HepG2 (cell line): ENCODE measurements at regions not wholly inside any gene's neighbourhood (a gene's known extent, or its start where the extent isn't known, plus 50 kb on each side); places are given as distances from the start of the nearest gene placed in this dataset.

Source experiments
- AKNA ChIP-seq: sonication (generic); formaldehyde crosslinking; IDR thresholded peaks from 2 replicates; pipeline ENCODE4 v1.4.0; 2020; ENCODE audit warnings: missing genetic modification reagents, borderline replicate concordance
- KLF16 ChIP-seq, 2 experiments: sonication (generic) in 1 of 2; formaldehyde crosslinking in 1 of 2; IDR thresholded peaks; 2 replicates each; pipeline versions ENCODE4 v1.6.1 to v1.8.0; 2016 to 2023; ENCODE audit warnings: missing genetic modification reagents in 2 of 2, missing compliant biosample characterization in 1 of 2
- NCOA2 ChIP-seq: sonication (generic); formaldehyde crosslinking; IDR thresholded peaks from 2 replicates; pipeline ENCODE4 v1.8.0; 2022; ENCODE audit warnings: inconsistent platforms
- NFYC ChIP-seq: IDR thresholded peaks from 2 replicates; pipeline ENCODE4 v1.6.1; 2016; ENCODE audit warnings: missing genetic modification reagents, missing compliant biosample characterization
- NR2C2 ChIP-seq: sonication (generic); formaldehyde crosslinking; IDR thresholded peaks from 2 replicates; pipeline ENCODE4 v1.4.0; 2020; ENCODE audit warnings: missing genetic modification reagents, mild to moderate bottlenecking, moderate library complexity, borderline replicate concordance
- PATZ1 ChIP-seq: sonication (generic); formaldehyde crosslinking; IDR thresholded peaks from 2 replicates; pipeline ENCODE4 v1.4.0; 2020; ENCODE audit warnings: missing genetic modification reagents
- SMYD3 ChIP-seq: sonication (generic); formaldehyde crosslinking; IDR thresholded peaks from 2 replicates; pipeline ENCODE4 v1.8.1; 2023; ENCODE audit warnings: mild to moderate bottlenecking, missing genetic modification reagents
- ZBTB25 ChIP-seq: IDR thresholded peaks from 2 replicates; pipeline ENCODE4 v1.6.1; 2018; ENCODE audit warnings: missing genetic modification reagents
- ZMAT5 ChIP-seq: sonication (generic); formaldehyde crosslinking; IDR thresholded peaks from 2 replicates; pipeline ENCODE4 v1.5.0; 2020; ENCODE audit warnings: mild to moderate bottlenecking, low read depth, missing genetic modification reagents, borderline replicate concordance
- ZMYM4 ChIP-seq: sonication (generic); formaldehyde crosslinking; IDR thresholded peaks from 2 replicates; pipeline ENCODE4 v1.8.1; 2023; ENCODE audit warnings: mild to moderate bottlenecking, missing genetic modification reagents
- ZNF33A ChIP-seq: sonication (generic); formaldehyde crosslinking; IDR thresholded peaks from 2 replicates; pipeline ENCODE4 v1.5.1; 2020; ENCODE audit warnings: missing genetic modification reagents, mild to moderate bottlenecking, moderate library complexity, borderline replicate concordance
- ZNF460 ChIP-seq: sonication (generic); formaldehyde crosslinking; IDR thresholded peaks from 2 replicates; pipeline ENCODE4 v1.5.1; 2020; ENCODE audit warnings: missing genetic modification reagents, mild to moderate bottlenecking, borderline replicate concordance
- ZNF687 ChIP-seq: sonication (generic); formaldehyde crosslinking; IDR thresholded peaks from 2 replicates; pipeline ENCODE4 v1.5.1; 2020; ENCODE audit warnings: mild to moderate bottlenecking, missing genetic modification reagents, moderate library complexity

- no peak for TF ChIP-seq AKNA (CRISPR knock-in tag)
- TF ChIP-seq ZNF687 (CRISPR knock-in tag): peak; percentile 46
- no peak for TF ChIP-seq ZMAT5 (CRISPR knock-in tag)
- TF ChIP-seq ZBTB25 (CRISPR knock-in tag): no peak
- TF ChIP-seq PATZ1: peak; percentile 23; the same call in 1 of the 2 replicates
- TF ChIP-seq ZNF460 (CRISPR knock-in tag): no peak
- TF ChIP-seq ZNF33A (CRISPR knock-in tag): no peak
- TF ChIP-seq ZMYM4: 0 out of 2 replicates have a peak, but pooled peaks have one; percentile 24
- TF ChIP-seq NCOA2 (CRISPR knock-in tag): no peak
- no peak for TF ChIP-seq NR2C2
- TF ChIP-seq SMYD3 (CRISPR knock-in tag): no peak
- 0 out of 4 replicates have a peak, but pooled peaks of 1 of the 2 experiments have one; percentile 25 for TF ChIP-seq KLF16 (CRISPR knock-in tag; IDR thresholded peaks at IDR 0.05)
- TF ChIP-seq NFYC (CRISPR knock-in tag): peak; percentile 45; the same call in 1 of the 2 replicates
- TF ChIP-seq, all 625 proteins: peak for 10
Measured at GRCh38 chr21:33988237-33989017, 72.8 kb upstream of the ATP5PO start (continued).
